ENCODE measurements at regions not wholly inside any gene's neighbourhood (a gene's known extent, or its start where the extent isn't known, plus 50 kb on each side); places are given as distances from the start of the nearest gene placed in this dataset.
"Not testable (repeated sequence)": the region's sequence is repeated elsewhere in the genome, so short reads cannot be mapped to it uniquely, and the experiment has no call there.

DNA sequence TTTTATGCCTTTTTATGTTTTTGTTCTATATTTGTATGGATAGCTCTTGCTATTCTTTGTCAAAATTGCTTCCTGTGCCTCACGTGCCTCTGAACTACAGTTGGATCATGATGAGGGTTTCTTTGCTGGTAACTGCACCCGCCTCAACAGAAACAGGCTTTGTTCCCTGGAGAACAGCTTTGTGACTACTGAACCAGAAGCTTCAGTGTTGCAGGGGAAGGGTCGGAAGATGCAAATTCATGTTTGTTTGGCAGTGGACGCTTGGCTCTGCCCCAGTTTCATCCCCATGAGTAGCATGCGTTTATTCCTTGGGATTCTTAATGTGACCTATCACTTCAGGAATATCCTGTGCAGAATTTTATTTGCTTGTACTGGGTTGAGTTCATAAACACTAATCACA lies 959.1 kb upstream of the WWC1 start:
- no peak for DNase-seq (ENCODE audit: extremely low read depth in 1 of 11, low read depth in 9 of 11, low spot score in 4 of 11)

DNA sequence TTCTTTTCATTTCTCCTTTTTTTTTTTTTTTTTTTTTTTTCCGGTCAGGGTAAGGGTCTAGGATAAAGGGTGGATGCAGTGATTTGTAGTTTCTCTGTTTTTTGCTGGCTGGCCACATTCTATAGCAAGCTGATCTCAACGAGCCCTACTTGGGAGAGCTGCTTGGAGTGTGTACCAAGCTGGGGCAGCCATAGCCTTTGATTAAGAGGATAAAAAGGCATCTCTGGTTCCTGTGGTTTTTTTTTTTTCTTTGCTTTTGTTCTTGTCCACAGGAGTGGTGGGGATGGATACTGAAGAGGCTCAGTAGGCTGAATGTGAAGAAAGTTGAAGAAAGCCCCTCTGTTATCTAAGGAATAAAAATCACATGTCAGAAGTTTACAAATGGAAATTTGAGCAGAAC lies 955.3 kb upstream of the WWC1 start:
- DNase-seq (ENCODE audit: extremely low read depth in 1 of 11, low read depth in 9 of 11, low spot score in 4 of 11) = no peak

DNA sequence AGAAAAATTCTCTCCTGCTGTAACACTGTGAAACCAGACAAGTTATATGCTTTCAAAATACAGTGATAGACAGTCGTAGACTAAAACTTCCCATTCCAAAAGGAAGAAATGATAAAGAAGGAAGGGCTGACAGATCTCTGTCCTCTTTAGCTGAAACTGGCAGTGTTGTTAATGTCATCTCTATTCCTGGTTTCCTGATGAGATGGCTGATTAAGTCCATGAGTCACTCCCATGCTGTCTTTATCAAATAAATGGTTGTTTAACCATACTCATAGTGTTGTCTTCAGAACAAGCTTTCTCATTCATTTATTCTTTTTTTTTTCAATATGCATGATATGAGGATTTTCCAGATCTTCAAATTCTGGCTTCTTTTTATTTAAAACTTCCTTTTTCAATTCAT lies 952.2 kb upstream of the WWC1 start:
- DNase-seq (ENCODE audit: extremely low read depth in 1 of 11, low read depth in 9 of 11, low spot score in 4 of 11) = no peak

DNA sequence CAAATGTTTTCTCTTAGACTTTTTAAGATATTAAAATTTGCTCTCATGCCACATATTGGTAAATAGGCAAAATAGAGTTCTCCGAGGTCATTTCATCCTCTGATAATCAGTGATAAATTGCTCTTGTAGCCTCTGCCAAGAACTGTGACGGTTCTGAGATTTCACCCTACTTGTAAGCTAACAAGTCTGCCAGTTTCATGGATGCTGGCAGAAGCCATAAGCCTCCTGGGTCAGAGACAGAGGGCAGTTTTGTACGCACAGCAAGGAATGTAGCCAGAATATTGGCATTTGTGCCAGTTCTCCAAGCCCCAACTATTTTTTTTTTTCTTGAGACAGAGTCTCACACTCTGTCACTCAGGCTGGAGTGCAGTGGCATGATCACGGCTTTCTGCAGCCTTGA lies 945.0 kb upstream of the WWC1 start:
- DNase-seq (ENCODE audit: extremely low read depth in 1 of 11, low read depth in 9 of 11, low spot score in 4 of 11) = no peak

DNA sequence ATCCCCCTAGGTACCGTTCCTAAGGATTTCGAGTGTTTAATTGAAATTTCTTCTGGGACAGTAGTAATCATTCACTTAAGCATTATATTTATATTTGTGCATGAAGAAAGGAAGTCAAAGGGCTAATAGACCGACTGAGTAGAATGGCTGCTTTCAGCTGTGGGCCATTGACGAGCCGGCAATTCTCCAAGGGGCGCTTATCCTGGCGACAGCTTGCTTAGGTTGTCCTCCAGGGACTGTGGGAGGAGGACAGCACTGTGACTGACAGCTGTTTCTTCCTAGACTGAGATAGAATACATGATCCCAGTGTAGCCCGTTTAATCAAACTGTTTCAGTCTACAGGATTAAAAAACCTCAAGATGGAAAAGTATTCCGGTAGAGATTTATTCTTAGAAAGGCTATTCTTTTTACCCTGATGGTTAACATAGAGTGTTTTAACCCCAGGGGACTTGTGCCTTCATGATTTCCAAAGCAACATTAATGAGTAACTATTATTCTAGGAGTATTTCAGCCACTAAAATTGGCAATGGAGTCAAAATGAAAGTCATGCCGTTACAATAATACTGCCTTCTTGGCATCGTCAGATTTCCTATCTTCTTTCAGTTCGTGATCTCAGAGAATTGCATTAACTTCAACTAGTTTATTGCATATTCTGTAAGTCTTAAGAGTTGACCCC lies 943.1 kb upstream of the WWC1 start:
- no peak for DNase-seq (ENCODE audit: extremely low read depth in 1 of 11, low read depth in 9 of 11, low spot score in 4 of 11)

DNA sequence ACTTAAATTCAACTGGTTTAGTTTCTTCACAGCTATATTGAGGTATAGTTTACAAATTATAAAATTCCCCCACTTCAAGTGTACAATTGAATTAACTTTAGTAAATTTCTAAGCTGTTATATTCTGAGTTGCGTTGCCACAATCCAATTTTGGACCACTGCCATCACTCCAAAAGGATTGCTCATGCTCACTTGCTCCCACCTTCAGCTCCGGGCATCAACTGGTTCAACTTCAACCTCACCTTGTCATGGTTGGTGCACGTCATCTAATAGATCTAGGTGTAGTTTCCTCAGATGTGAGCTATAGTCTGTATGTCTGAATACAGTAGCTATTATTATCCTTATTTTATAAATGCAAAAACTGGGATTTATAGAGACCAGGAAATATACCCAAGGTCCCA lies 942.5 kb upstream of the WWC1 start:
- DNase-seq (ENCODE audit: extremely low read depth in 1 of 11, low read depth in 9 of 11, low spot score in 4 of 11) = no peak

DNA sequence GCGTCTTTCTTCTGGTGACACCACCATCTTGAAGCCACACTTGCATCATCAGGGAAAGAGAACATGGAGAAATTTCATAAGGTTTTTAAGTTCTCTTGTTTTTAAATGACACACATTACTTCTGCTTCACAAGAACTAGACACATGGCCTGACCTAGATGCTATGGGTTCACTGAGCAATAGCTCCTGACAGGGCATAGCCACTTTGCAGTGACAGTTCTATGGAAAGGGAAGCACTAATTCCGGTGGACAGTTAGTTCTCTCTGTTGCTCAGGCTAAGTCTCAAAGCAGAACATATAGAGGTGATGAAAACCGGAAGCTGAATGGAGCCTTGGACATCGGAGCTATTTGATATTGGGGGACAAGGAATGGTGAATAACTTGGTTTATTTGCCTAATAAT lies 940.1 kb upstream of the WWC1 start:
- no peak for DNase-seq (ENCODE audit: extremely low read depth in 1 of 11, low read depth in 9 of 11, low spot score in 4 of 11)

DNA sequence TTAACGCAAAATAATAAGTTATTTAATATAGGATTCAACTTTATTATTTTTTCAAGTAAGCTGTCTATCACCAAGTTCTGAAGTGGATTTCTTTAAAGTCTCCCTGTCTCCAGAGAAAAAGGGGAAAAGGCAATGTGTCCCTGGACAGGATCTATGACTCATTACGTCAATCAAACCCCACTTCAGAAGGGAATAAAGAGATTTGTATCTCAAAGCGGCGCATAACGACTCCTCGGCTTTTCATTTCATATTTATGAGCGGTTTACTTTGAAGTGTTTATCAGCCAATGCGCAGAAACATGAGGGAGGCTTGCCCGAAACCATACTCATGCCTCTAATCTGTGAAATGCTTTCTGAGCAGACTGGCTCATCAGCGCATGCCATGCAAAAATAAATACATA lies 938.6 kb upstream of the WWC1 start:
- peak in 3 of 11 donors; percentile 6 to 10 (median 7) for DNase-seq (ENCODE audit: extremely low read depth in 1 of 11, low read depth in 9 of 11, low spot score in 4 of 11)

DNA sequence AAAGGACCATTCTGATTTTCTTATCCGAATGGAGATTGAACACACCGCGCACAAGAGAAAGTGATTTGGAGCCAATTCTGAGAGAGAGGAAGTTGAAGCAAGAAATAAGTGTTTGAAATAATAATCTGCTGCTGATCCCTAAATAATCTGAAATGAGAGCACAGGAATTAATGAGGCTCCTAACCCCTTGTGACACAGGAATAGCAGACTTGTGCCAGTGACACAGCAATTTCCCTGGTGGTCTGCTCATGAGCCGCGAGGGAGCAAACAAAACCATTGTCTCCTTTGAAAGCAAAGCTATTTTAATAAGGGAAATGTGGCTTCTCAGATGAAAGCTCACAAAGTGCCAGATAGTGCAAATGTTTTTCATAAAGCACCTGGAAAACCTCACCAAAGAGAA lies 936.1 kb upstream of the WWC1 start:
- DNase-seq (ENCODE audit: extremely low read depth in 1 of 11, low read depth in 9 of 11, low spot score in 4 of 11) = no peak

DNA sequence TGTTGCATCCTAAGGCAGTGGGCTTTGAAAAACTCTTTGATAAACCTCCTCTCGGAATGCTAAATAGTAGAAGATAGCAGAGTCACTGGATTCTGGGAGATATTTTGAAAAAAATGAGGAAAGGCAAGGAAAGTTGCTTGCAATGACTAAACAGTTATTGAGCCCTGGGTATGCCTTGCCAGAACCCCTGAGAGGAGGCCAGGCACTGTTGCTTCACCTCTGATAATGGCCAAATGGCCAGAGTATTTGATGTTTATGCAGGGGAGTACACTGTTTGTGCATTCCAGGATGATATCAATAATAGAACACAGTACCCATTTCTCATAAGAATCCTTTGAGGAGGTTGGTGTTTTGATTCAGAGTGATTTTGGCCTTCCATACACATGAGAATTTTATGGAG lies 935.1 kb upstream of the WWC1 start:
- no peak for DNase-seq (ENCODE audit: extremely low read depth in 1 of 11, low read depth in 9 of 11, low spot score in 4 of 11)

DNA sequence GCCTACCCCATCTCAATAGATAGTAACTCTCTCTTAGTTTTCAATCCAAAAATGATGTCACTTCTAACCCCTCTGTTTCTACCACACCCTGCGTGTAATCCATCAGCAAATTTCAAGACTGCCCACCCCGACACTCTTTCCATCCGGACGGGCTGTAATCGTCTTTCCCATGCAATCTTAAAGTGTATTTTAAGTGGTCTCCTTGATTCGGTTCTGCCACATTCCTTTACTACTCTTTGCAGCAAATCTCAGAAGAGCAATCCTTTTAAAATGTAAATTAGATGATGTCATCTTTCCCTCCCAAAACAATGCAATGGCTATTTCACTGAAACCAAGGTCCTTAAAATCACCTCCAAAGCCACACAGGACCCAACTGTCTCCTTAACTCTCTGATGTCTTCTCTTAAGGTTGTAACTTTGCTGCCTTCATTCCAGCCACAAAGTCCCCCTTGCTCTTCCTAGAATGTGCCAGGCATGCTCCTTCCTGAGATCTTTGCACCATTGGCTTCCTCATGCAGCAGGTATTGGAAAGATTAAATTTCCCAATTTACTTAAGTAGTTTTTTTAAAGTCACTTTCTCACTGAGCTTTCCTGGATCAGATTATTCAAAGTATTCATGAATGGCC lies 932.5 kb upstream of the WWC1 start:
- DNase-seq (ENCODE audit: extremely low read depth in 1 of 11, low read depth in 9 of 11, low spot score in 4 of 11) = no peak

DNA sequence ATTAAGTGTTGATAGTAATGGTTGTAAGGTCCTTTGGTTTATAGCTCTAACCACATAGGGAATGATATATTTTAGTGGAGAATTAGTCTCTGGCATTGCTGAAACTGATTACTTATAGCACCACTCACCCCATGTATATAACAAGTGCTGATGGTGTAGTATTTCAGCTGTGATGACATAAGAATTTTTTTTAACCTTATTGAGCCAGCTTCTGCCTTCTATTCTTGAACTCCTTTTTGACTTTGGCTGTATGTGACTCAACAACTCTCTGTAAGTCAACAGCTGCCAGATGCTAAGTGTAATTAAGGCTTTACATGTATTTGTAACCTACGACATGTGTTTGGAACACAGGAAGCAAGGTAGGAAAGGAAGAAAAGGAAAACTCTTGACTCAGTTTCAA lies 929.6 kb upstream of the WWC1 start:
- no peak for DNase-seq (ENCODE audit: extremely low read depth in 1 of 11, low read depth in 9 of 11, low spot score in 4 of 11)

DNA sequence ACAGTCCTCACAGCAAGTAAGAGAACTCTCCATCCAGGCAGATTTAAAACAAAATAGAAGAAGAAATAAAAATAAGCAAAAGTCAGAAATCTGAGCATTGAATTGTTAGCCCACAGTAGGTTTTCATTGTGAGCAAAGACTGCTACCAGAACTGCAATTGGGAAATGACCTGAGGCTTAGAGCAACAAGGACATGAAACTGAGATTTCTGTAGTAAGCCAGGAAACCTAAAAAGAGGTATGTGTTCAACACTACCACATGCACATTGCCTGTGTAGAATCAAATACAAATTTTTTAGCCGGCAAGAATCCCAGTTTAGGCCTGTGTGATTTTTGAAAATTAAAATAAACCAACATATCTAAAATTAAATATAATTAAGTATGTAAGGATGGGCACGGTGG lies 928.4 kb upstream of the WWC1 start:
- no peak for DNase-seq (ENCODE audit: extremely low read depth in 1 of 11, low read depth in 9 of 11, low spot score in 4 of 11)

DNA sequence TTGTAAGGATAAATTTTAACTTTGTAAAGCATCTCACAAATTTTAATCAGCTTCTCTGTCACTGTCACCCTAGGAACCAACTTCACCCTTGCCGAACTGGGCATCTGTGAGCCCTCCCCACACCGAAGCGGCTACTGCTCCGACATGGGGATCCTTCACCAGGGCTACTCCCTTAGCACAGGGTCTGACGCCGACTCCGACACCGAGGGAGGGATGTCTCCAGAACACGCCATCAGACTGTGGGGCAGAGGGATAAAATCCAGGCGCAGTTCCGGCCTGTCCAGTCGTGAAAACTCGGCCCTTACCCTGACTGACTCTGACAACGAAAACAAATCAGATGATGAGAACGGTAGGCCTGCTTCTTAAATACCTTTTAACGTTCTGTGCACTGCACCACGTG lies 916.3 kb upstream of the WWC1 start:
- DNase-seq (ENCODE audit: extremely low read depth in 1 of 11, low read depth in 9 of 11, low spot score in 4 of 11) = no peak

DNA sequence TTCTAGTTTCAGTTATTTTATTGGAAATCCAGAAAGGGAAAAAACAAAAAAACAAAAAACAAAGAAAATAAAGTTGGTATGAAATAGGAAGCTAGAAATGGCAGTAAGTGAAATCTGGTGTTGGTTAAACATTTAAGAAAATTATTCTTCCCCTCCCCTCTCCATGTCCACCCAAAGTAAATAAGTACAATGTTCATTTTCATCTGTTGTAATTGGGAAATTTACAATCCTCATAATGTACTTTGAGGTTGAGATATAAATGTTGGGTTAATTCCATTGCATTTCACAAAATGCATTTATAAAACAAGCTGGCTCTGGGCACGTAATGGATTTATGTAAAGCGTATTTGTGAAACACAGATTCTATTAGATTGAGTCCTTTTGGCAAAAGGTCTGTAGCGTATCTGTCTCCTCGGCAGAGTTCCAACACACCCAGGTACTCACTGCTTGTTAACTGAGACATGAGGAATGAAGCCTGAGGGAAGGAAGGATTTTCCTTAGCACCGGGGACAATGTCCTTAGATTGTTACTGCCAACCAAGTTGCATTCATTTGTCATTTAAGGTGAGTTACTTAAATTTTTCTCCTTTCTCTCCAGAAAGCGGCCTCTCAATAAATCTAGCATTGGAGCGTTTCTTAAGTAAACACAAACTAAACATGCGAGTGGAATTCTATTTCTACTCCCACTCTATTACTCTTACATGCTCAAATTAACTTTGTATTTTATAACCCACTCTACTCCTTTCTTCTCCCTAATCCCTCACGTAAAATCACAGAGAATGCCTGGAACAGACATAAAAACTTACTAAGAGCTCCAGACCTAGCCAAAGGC lies 912.3 kb upstream of the WWC1 start:
- peak in 4 of 11 donors; percentile 3 to 8 (median 6) for DNase-seq (ENCODE audit: extremely low read depth in 1 of 11, low read depth in 9 of 11, low spot score in 4 of 11)

DNA sequence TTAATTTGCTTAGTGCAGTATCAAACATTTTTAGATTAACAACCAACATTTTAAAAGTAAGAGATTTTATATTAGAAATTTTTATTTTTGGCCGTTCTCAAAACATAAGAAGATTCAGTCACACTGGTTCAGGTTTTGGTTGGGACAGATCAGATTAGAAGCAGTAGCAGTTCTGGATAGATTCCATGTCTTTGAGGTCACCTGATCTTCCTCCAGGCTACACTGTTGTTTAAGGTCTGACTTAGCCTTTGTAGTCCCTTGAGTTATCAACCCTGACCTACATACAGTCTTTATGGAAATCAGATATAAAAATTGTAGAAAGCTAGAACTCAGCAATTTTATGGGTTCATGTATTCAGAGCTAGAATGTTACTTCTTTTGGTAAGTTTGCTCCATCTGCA lies 910.0 kb upstream of the WWC1 start:
- no peak for DNase-seq (ENCODE audit: extremely low read depth in 1 of 11, low read depth in 9 of 11, low spot score in 4 of 11)

DNA sequence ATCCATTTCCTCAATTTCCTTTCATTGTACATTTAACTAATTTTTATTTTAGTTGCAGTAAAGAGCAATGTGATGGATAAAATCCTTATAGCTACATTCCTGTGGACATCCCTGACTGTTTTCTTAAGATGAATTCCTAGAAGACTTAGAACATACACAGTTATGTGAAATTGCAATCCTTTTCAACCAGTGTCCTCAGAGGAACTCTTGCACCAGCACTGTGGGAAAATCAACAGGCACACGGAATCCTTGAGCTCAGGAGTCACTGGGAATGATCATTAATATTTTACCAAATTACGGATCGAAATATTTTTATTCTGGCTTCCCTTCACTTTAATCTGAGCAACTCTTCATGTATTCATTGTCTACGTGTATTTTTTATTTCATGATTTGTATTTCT lies 901.9 kb upstream of the WWC1 start:
- no peak for DNase-seq (ENCODE audit: extremely low read depth in 1 of 11, low read depth in 9 of 11, low spot score in 4 of 11)

DNA sequence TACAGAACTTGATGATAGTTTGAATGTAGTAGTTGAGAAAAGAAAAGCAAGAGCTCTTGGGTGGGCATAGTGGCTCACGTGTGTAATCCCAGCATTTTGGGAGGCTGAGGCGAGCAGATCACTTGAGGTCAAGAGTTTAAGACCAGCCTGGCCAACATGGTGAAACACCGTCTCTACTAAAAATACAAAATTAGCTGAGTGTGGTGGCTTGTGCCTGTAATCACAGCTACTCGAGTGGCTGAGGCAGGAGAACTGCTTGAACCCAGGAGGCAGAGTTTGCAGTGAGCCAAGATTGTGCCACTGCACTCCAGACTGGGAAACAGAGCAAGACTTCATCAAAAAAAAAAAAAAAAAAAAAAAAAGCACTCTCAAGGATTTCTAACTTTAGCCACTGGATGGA lies 900.2 kb upstream of the WWC1 start:
- DNase-seq (ENCODE audit: extremely low read depth in 1 of 11, low read depth in 9 of 11, low spot score in 4 of 11) = not testable (repeated sequence)

DNA sequence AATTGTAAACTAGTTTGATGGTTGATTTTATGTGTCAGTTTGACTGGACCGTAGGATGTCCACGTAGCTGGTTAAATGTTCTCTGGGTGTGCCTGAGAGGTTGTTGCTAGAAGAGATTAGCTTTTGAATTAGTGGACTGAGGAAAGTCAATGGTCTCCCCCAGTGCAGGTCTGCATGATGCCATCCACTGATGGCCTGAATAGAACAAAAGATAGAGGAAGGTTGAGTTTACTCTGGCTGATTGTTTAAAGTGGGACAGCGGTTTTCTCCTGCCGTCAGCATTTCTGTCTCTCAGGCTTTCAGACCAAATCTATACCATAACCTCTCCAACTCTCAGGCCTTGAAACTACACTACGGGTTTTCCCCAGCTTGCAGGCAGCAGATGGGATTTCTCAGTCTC lies 899.2 kb upstream of the WWC1 start:
- DNase-seq (ENCODE audit: extremely low read depth in 1 of 11, low read depth in 9 of 11, low spot score in 4 of 11) = no peak

DNA sequence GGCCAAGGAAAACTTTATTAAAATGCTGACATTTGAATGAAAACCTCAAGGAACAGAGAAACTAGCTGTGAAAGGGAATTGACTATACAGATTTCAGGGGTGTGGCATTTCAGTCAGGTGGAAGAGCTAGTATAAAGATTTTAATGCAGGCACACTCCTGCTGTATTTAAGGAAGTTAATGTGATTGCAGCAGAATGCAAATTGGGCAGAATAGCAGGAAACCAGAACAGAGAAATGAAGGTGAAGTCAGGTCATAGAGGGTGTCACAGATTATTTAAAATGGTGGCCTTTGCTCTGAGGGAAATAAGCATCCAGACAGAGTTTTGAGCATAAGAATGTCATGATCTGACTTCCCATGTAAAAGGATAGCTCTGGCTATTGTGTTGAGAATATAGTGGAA lies 898.1 kb upstream of the WWC1 start:
- DNase-seq (ENCODE audit: extremely low read depth in 1 of 11, low read depth in 9 of 11, low spot score in 4 of 11) = no peak

DNA sequence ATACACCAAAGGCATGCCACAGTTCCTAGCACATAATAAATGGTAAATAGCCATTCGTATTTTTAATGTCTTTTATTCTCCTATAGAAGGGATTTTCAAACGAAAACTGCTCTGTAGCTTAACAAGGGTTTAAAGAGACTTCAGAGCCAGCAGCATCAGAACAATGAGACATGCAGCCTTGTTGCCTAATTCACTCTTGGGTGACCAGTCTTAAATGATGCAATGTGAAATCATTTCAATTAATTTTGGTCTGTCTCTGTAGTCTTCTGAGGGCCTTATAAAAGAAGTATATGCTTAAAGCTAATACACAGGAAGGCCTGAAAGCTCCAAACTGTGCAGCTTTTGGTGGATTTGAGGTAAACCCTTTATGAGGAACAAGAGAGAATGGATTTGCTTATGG lies 888.8 kb upstream of the WWC1 start:
- DNase-seq (ENCODE audit: extremely low read depth in 1 of 11, low read depth in 9 of 11, low spot score in 4 of 11) = no peak

All from renal cortex interstitium (tissue), 11 donors.